H1 (cell line): ENCODE measurements at regions not wholly inside any gene's neighbourhood (a gene's known extent, or its start where the extent isn't known, plus 50 kb on each side); places are given as distances from the start of the nearest gene placed in this dataset.

Source experiments
- CTCF ChIA-PET: fragments of 300-600 bp; sonication (Branson Sonifier 250); formaldehyde crosslinking; loops from one replicate; lab custom pipeline; 2021; ENCODE audit not compliant: partially characterized antibody; lab: Charles Lee
- POLR2A ChIA-PET: fragments of 300-600 bp; sonication (Branson Sonifier 250); formaldehyde crosslinking; loops from one replicate; lab custom pipeline; 2021; ENCODE audit warnings: inconsistent platforms; ENCODE audit not compliant: partially characterized antibody; lab: Charles Lee
- DNase-seq, 2 experiments: peaks; one replicate each; pipeline versions ENCODE4 v3.0.0 to v3.0.0-alpha.2; 2010 to 2022; ENCODE audit warnings: low spot score in 2 of 2, low read depth in 1 of 2, mixed read lengths in 1 of 2
- FAIRE-seq: peaks from 2 replicates; lab custom pipeline; 2011; peaks lifted over from hg19 to GRCh38; lab: Jason Lieb, UNC
- H2AFZ ChIP-seq: 2 replicates; pipeline ENCODE4 v1.8.1; 2012; ENCODE audit warnings: low read length, inconsistent platforms
- H2AK5ac ChIP-seq: 2 replicates; pipeline ENCODE4 v1.6.1; 2013; ENCODE audit warnings: low read depth, low read length
- H2BK120ac ChIP-seq: replicated peaks from 2 replicates; pipeline ENCODE3; 2013; ENCODE audit warnings: low read depth, low read length, inconsistent platforms
- H2BK12ac ChIP-seq: 2 replicates; pipeline ENCODE4 v1.6.1; 2013; ENCODE audit warnings: low read depth, low read length
- H2BK15ac ChIP-seq: 2 replicates; pipeline ENCODE4 v1.6.1; 2013; ENCODE audit warnings: low read length
- H2BK20ac ChIP-seq: 2 replicates; pipeline ENCODE4 v1.6.1; 2013; ENCODE audit warnings: low read length
- H2BK5ac ChIP-seq: 2 replicates; pipeline ENCODE4 v1.6.1; 2013; ENCODE audit warnings: low read depth, low read length
- H3K14ac ChIP-seq: 2 replicates; pipeline ENCODE4 v1.6.1; 2013; ENCODE audit warnings: inconsistent platforms; ENCODE audit not compliant: insufficient read length
- H3K18ac ChIP-seq: 2 replicates; pipeline ENCODE4 v1.6.1; 2013; ENCODE audit warnings: low read length; ENCODE audit errors: extremely low read depth
- H3K23ac ChIP-seq: 2 replicates; pipeline ENCODE4 v1.6.1; 2013; ENCODE audit warnings: inconsistent platforms; ENCODE audit not compliant: insufficient read length
- H3K23me2 ChIP-seq: 2 replicates; pipeline ENCODE4 v1.6.1; 2013; ENCODE audit warnings: low read depth, low read length
- H3K27ac ChIP-seq: 2 replicates; pipeline ENCODE4 v1.6.1; 2011; ENCODE audit warnings: low read depth, low read length, inconsistent platforms
- H3K27me3 ChIP-seq, 4 experiments: replicated peaks in 1 of 4; 1 replicate in 1 of 4; 2 replicates in 3 of 4; pipeline versions ENCODE4 v1.6.1 to v1.8.1; 2011 to 2013; ENCODE audit warnings: low read length in 3 of 4, mild to moderate bottlenecking in 3 of 4, inconsistent platforms in 2 of 4, mixed read lengths in 2 of 4, moderate library complexity in 1 of 4; ENCODE audit not compliant: control insufficient read depth in 3 of 4, insufficient read depth in 3 of 4; ENCODE audit errors: extremely low read depth in 1 of 4
- H3K36me3 ChIP-seq, 4 experiments: 2 replicates each; pipeline versions ENCODE4 v1.6.1 to v1.8.1; 2011 to 2013; ENCODE audit warnings: mild to moderate bottlenecking in 4 of 4, low read length in 3 of 4, moderate library complexity in 2 of 4, control low read depth in 1 of 4, inconsistent platforms in 1 of 4; ENCODE audit not compliant: insufficient read depth in 4 of 4, control insufficient read depth in 2 of 4
- H3K4ac ChIP-seq: replicated peaks from 2 replicates; pipeline ENCODE3; 2013; ENCODE audit warnings: low read length, low read depth, mixed read lengths, inconsistent platforms; ENCODE audit not compliant: insufficient read length
- H3K4me1 ChIP-seq, 4 experiments: replicated peaks in 1 of 4; 1 replicate in 1 of 4; 2 replicates in 3 of 4; pipeline versions ENCODE4 v1.6.1 to v1.8.1; 2011 to 2013; ENCODE audit warnings: low read length in 3 of 4, inconsistent platforms in 2 of 4, mixed read lengths in 1 of 4; ENCODE audit not compliant: insufficient read depth in 4 of 4, control insufficient read depth in 3 of 4
- H3K4me2 ChIP-seq, 2 experiments: 2 replicates each; pipeline versions ENCODE4 v1.6.1 to v1.8.1; 2011 to 2013; ENCODE audit warnings: low read depth in 2 of 2, low read length in 2 of 2, control low read depth in 1 of 2, inconsistent platforms in 1 of 2, mild to moderate bottlenecking in 1 of 2; ENCODE audit not compliant: insufficient read depth in 1 of 2
- H3K4me3 ChIP-seq, 4 experiments: fragments of 200-600, 300-600 bp in 1 of 4; sonication (generic), shearing (Covaris generic), sonication (Bioruptor Twin) in 1 of 4; 2 replicates each; pipeline versions ENCODE4 v1.5.1 to v1.8.1; 2011 to 2016; ENCODE audit warnings: low read length in 4 of 4, low read depth in 3 of 4, control low read depth in 2 of 4, inconsistent platforms in 2 of 4, mild to moderate bottlenecking in 2 of 4, mixed read lengths in 1 of 4, moderate library complexity in 1 of 4; ENCODE audit not compliant: insufficient read depth in 2 of 4; ENCODE audit errors: extremely low read depth in 1 of 4
- H3K56ac ChIP-seq: replicated peaks from 2 replicates; pipeline ENCODE3; 2013; ENCODE audit warnings: low read depth, mild to moderate bottlenecking, mixed read lengths, low read length, inconsistent platforms; ENCODE audit not compliant: insufficient read length
- H3K79me1 ChIP-seq: 2 replicates; pipeline ENCODE4 v1.6.1; 2013; ENCODE audit warnings: low read depth, low read length, control low read depth
- H3K79me2 ChIP-seq, 2 experiments: 2 replicates each; pipeline versions ENCODE4 v1.6.1 to v1.8.1; 2012 to 2013; ENCODE audit warnings: low read length in 2 of 2, mild to moderate bottlenecking in 2 of 2, inconsistent platforms in 1 of 2; ENCODE audit not compliant: insufficient read depth in 2 of 2, control insufficient read depth in 1 of 2
- H3K9ac ChIP-seq, 4 experiments: replicated peaks in 1 of 4; 1 replicate in 1 of 4; 2 replicates in 3 of 4; pipeline versions ENCODE4 v1.6.1 to v1.8.1; 2011 to 2013; ENCODE audit warnings: low read depth in 3 of 4, low read length in 3 of 4, control low read depth in 2 of 4, mild to moderate bottlenecking in 2 of 4, moderate library complexity in 2 of 4, inconsistent platforms in 1 of 4; ENCODE audit errors: extremely low read depth in 1 of 4
- H3K9me3 ChIP-seq, 2 experiments: 2 replicates each; pipeline versions ENCODE4 v1.6.1 to v1.8.1; 2012 to 2013; ENCODE audit warnings: mild to moderate bottlenecking in 2 of 2, moderate library complexity in 2 of 2, control low read depth in 1 of 2, inconsistent platforms in 1 of 2, low read depth in 1 of 2, low read length in 1 of 2, mixed read lengths in 1 of 2; ENCODE audit not compliant: insufficient read depth in 2 of 2
- H4K20me1 ChIP-seq, 2 experiments: replicated peaks in 1 of 2; 2 replicates each; pipeline versions ENCODE3 to v1.8.1; 2011 to 2013; ENCODE audit warnings: inconsistent platforms in 2 of 2, low read length in 2 of 2, mild to moderate bottlenecking in 1 of 2; ENCODE audit not compliant: insufficient read depth in 2 of 2, control insufficient read depth in 1 of 2
- H4K5ac ChIP-seq: 2 replicates; pipeline ENCODE4 v1.6.1; 2013; ENCODE audit warnings: low read length, low read depth, mixed read lengths, inconsistent platforms; ENCODE audit not compliant: insufficient read length
- H4K8ac ChIP-seq: 2 replicates; pipeline ENCODE4 v1.8.0; 2013; ENCODE audit warnings: mild to moderate bottlenecking, moderate library complexity, low read length, inconsistent platforms; ENCODE audit not compliant: insufficient read depth; ENCODE audit errors: extremely low read depth
- H4K91ac ChIP-seq: replicated peaks from 2 replicates; pipeline ENCODE3; 2013; ENCODE audit warnings: low read length, mixed read lengths, inconsistent platforms; ENCODE audit not compliant: insufficient read length
- CBX8 ChIP-seq: fragments of 300-800, 300-1000 bp; sonication (generic); IDR thresholded peaks from 2 replicates; pipeline ENCODE4 v1.7.1; 2016; ENCODE audit warnings: low read depth, low read length, borderline replicate concordance
- EP300 ChIP-seq, 2 experiments: IDR thresholded peaks; 1 replicate in 1 of 2; 2 replicates in 1 of 2; pipeline ENCODE4 v1.6.1; 2011 to 2012; ENCODE audit warnings: low read depth in 2 of 2, low read length in 2 of 2, mild to moderate bottlenecking in 2 of 2, borderline replicate concordance in 1 of 2, inconsistent platforms in 1 of 2, moderate library complexity in 1 of 2
- HDAC6 ChIP-seq: IDR thresholded peaks from one replicate; pipeline ENCODE4 v1.7.1; 2012; ENCODE audit warnings: low read depth, mild to moderate bottlenecking, inconsistent platforms, low read length, moderate library complexity
- POLR2A ChIP-seq, 2 experiments: IDR thresholded peaks; 1 replicate in 1 of 2; 2 replicates in 1 of 2; pipeline ENCODE4 v1.6.1; 2011; ENCODE audit warnings: low read depth in 2 of 2, low read length in 2 of 2, mild to moderate bottlenecking in 2 of 2; ENCODE audit errors: control extremely low read depth in 1 of 2
- RNF2 ChIP-seq: fragments of 200-900, 300-1000 bp; sonication (generic); IDR thresholded peaks from 2 replicates; pipeline ENCODE4 v1.7.1; 2016; ENCODE audit warnings: borderline replicate concordance, low read depth, mild to moderate bottlenecking, antibody characterized with exemption, low read length; ENCODE audit not compliant: poor library complexity, severe bottlenecking; ENCODE audit errors: missing control alignments
- WGBS, 2 experiments: shearing (Covaris generic) in 1 of 2; methylation state at CpG; one replicate each; pipeline versions ENCODE4 v1.1.6 to v1.1.7; 2013 to 2015; ENCODE audit warnings: low lambda C conversion rate in 2 of 2, mixed read lengths in 2 of 2, inconsistent platforms in 1 of 2, low coverage in 1 of 2, missing lambda C conversion rate in 1 of 2; ENCODE audit not compliant: insufficient replicate concordance in 2 of 2, insufficient coverage in 1 of 2, insufficient read length in 1 of 2; ENCODE audit errors: extremely low coverage in 1 of 2, missing lambda C conversion rate in 1 of 2; 5-methylcytosine and 5-hydroxymethylcytosine counted together

GRCh38 chr7:119984247-119984646, 288.7 kb upstream of the KCND2 start:
- H2AFZ ChIP-seq: 0 out of 2 replicates have a peak overlapping the region, but pooled peaks have one; percentile 34
- no peaks in the 10 kb centered on the region for H3K36me3 ChIP-seq
- no peak overlapping the region for H2BK20ac ChIP-seq
- FAIRE-seq (no peak), DNase-seq (no peak)
- H3K14ac ChIP-seq: no peak overlapping the region
- no peak overlapping the region for H2AK5ac ChIP-seq
- H3K18ac ChIP-seq: no peak overlapping the region
- no peaks in the 10 kb centered on the region for H4K20me1 ChIP-seq
- no peaks in the 10 kb centered on the region for H3K27me3 ChIP-seq
- H4K5ac ChIP-seq: no peak overlapping the region
- ChIA-PET POLR2A (interaction anchor here (0.6 kb wide), 1 partner anchor 1155 kb away, joined by 4 read pairs; no protein-coding TSS in a partner anchor), CTCF (no interaction called here)
- no peaks in the 10 kb centered on the region for H3K79me1 ChIP-seq
- no peak overlapping the region for H2BK15ac ChIP-seq
- no peak overlapping the region for H2BK5ac ChIP-seq
- no peak overlapping the region for H4K91ac ChIP-seq
- no peak overlapping the region for H3K23ac ChIP-seq
- no peak overlapping the region for H3K27ac ChIP-seq
- H3K4me2 ChIP-seq: no peak overlapping the region
- H2BK12ac ChIP-seq: no peak overlapping the region
- H3K56ac ChIP-seq: no peak overlapping the region
- H3K9ac ChIP-seq: no peak overlapping the region
- no peak overlapping the region for H3K4ac ChIP-seq
- no peak overlapping the region for H2BK120ac ChIP-seq
- WGBS, 2 experiments: 90% methylated on average over 3 of the region's 3 CpGs; no CpG with 5 or more reads in 1 of the 2 experiments
- H3K4me3 ChIP-seq: no peak overlapping the region
- H3K4me1 ChIP-seq: no peaks in the 10 kb centered on the region
- H3K79me2 ChIP-seq: no peaks in the 10 kb centered on the region
- no peak overlapping the region for H4K8ac ChIP-seq
- H3K9me3 ChIP-seq: no peaks in the 10 kb centered on the region
- no peaks in the 10 kb centered on the region for H3K23me2 ChIP-seq
- no peak for TF ChIP-seq HDAC6
- TF ChIP-seq RNF2: no peak
- no peak for TF ChIP-seq POLR2A (IDR thresholded peaks at IDR 0.05; ENCODE audit: control extremely low read depth in 1 of 2, low read depth in 2 of 2, low read length in 2 of 2)
- no peak for TF ChIP-seq EP300 (IDR thresholded peaks at IDR 0.05; ENCODE audit: borderline replicate concordance in 1 of 2, low read depth in 2 of 2, low read length in 2 of 2)
- TF ChIP-seq CBX8: no peak
